Dermis blood vessel endothelial cell (primary cell): ENCODE measurements at regions not wholly inside any gene's neighbourhood (a gene's known extent, or its start where the extent isn't known, plus 50 kb on each side); places are given as distances from the start of the nearest gene placed in this dataset.
A peak's percentile ranks its signal among the peaks of the same experiment; 100 is the strongest.

ENCODE experiments used
- DNase-seq: peaks from one replicate; pipeline ENCODE4 v3.0.0; 2010

- DNase-seq = no peak
These were observed 83.7 kb upstream of the RASGRP1 start for GRCh38 chr15:38648121-38648843.

- DNase-seq = no peak
These were observed 85.8 kb upstream of the RASGRP1 start for GRCh38 chr15:38650384-38650783.

GRCh38 chr15:38650936-38651327, 86.3 kb upstream of the RASGRP1 start:
- DNase-seq = no peak

DNA sequence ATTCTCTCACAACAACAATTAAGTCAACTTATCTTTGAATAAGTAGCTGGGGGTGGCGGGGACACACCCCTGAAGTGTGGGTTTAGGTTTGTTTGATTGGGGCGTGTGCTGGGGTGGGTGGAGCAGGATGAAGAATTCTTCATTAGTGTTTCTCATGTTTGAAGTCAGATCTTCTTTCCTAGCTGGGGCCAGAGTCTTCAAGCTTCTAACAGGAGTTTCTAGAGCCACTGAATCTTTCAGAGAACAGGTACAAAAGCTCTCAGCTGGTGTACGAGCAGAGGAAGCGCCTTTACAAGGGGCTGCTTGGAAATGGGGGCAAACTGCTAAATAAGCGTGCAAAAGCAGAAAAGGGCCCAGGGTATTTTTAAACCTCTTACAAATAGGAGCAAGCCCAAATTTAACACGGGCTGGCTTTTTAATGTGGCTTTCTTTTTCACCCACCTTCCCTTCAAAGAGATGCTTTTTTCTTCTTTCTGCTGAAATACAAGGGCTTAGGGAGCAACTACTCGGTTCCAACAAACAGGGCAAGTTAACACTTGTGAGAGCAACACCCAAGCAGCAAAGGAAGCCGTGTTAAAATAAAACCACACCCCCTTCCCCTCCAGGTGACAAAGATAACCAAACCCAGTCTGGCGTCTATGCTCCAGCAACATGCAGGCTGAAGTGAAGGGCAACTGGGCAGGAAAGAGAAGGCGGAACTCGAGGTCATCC, 86.9 kb upstream of the RASGRP1 start:
- no peak for DNase-seq

DNA sequence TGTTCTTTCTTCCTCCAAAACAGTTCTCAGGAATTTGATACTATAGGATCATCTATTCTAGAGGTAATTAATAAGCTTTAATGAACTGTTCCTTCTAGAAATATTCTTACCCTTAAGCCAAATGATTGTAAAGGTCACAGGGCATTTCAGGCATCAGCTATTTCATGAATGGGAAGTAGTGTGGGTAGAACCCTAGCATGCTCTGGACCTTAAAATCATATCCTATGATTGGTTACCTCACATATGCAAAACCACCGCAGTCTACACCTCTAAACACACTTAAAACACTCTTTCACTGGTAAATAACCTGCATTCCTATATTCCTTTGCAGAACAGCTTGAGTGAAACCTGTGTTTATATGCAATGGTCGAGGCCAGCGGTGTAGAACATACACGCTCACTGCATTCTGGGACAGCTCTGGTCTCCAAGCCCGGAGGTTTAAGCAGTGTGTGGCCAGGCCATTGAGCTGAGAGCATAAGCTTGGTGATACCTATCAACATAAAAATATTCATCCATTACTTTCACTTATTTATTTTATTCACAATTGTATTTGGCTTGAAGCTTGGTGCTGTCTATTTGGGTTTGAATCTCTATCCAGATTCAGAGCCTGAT, 87.7 kb upstream of the RASGRP1 start:
- DNase-seq = no peak

DNA sequence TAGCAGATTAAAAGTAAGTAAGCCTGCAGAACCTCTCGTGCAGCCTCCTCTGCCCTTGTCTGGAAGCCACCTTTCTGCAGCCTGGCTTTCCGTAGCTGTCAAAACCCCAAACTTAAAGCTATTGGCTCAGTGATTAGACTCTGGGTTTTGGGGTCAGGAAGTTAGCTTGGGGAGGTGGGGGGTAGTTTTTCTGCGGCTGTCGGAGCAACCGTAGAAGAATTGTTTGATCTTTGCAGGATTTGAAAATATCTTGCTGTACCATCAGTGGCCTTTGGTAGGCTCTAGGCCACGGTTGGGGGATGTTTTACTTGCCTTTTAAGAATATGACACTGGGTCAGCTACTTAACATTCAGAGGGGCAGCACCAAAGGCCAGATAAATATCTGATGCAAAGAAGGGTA, 88.4 kb upstream of the RASGRP1 start:
- no peak for DNase-seq

DNA sequence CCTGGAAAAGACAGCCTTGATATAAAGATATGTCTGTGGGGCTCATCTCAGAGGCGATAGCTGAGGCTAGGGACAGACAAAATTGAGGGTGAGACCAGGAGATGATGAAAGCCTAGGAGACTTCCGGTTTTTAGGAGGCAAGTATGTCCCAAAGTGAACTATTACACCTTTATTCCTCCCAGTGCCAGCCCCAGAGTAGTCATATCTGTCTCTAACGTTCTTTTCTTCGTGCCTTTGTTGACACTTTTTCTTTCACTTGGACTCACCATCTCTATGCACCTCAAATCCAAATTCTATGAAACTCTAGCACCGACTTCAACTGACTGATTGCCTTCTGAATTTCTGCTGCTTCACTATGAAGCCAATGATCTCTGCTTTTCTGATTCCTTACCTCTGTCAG, 93.8 kb upstream of the RASGRP1 start:
- DNase-seq = no peak

GRCh38 chr15:38660738-38661137, 96.1 kb upstream of the RASGRP1 start:
- no peak for DNase-seq

- DNase-seq = no peak
These were observed 97.6 kb upstream of the RASGRP1 start for GRCh38 chr15:38662033-38662802.

DNA sequence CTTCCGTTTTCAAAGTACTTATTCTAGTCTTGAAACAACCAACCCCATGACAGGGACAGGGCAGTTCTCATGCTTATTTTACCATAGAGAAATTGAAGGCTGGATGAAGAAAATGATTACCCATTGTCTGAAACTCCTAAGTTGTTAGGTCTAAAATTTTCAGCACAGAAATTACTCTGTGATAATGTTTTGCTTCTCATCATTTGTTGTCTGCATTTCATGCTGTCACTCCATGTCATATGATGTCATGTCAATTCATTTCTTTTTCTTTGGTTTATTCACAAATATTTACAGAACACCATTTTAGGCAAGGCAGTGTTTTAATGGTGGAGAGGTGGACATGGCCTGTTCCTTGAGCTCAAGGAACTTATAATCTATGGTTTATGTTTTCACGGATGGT, 98.2 kb upstream of the RASGRP1 start:
- no peak for DNase-seq

DNA sequence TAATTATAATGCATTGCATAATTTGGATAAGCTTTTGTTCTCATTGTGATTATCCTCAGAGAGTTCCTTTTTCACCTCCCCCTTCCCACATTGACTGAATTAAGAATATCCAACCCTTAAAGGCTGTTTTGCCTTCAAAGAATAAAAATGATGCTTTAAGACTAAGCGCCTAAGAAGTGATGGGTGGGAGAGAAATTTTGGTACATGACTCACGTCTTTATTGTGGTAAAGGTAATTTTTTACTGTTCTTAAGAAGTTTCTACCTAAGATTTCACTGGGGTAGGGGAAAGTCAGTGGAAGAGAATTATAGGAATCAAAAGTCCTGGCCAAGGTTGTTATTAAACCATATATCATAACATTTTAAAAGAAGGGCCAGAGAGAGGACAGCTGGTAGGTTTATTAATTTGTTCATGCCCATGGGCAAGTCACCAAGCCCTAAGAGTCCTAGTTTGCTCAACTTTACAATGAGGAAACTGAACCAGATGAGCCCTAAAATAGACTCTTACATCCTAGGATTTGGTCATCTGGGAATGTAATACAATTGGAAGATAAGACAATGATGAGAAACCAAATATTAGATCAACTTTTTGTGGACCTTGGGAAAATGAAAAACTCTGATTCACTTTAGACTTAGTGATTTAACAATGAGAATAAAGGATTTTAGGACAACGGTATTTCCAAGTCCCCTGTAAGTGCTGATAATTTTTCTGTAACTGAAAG, 101.1 kb upstream of the RASGRP1 start:
- DNase-seq = no peak

- DNase-seq = peak; percentile 6
These were observed 102.4 kb upstream of the RASGRP1 start for GRCh38 chr15:38666865-38667510.

DNA sequence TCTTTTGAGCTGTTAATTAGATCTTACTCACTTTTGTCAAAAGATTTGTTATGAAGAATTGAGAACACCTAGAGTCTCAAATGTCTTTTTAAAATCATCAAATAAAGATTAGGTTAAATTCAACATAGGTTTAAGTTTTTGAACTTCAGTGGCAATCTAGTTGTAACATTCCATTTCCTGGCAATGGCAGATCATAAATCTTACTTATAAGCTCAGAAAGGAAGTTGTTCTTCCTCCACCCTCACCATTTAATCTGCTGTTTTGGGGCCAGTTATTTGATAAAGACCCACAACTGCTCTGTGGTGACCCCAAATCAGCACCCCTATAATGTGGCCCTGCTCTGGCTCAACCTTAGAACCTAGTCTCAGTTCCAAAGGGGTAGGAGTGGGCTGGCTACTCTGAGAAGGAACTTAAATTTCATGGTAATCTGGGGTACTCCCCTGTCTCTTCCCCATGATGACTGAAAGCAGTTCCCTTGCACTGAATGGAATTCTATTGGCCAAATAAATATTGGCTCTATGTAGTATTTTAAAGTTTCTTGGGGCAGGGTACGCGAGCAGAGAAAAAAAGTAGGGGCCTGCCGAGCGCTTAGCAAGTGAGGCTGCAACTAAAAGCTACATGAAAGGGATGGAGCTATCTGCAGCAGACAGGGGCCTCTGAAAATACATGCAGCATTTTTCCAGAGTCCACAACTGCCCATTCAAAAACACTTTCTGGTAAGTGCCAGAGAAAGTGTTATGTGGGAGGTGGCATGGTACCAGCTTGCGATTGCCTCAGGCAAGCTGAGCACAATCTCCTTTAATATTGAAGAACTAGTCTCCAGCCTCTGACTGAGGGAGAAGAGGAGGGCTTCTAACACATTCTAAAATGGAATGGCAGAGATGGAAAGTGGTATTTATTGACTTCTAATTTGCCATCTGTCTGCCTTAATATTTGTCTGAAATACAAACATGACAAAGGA, 103.6 kb upstream of the RASGRP1 start:
- no peak for DNase-seq

DNA sequence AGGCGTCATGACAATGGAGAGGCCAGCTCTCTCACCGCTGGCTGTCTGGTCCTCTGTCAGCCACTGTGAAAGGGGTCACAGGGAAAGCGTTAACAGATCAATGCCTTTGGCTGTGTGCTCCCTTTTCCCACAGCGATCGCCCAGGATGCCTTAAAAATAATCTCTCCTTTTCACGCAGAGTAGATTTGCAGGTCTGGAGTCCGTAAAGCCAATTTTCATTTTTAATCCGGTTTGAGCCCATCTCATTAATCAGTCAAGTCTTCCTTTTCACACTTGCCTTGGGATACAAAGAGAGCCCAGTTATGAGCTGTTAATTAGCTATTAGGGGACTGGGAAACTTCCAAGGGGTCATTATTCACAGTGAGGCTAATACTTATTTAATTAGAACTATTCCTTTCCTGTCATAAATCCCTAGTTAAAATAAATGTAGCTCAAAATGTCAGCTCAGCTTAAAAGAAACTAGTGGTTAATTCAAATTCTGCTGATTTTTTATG, 104.3 kb upstream of the RASGRP1 start:
- no peak for DNase-seq

DNA sequence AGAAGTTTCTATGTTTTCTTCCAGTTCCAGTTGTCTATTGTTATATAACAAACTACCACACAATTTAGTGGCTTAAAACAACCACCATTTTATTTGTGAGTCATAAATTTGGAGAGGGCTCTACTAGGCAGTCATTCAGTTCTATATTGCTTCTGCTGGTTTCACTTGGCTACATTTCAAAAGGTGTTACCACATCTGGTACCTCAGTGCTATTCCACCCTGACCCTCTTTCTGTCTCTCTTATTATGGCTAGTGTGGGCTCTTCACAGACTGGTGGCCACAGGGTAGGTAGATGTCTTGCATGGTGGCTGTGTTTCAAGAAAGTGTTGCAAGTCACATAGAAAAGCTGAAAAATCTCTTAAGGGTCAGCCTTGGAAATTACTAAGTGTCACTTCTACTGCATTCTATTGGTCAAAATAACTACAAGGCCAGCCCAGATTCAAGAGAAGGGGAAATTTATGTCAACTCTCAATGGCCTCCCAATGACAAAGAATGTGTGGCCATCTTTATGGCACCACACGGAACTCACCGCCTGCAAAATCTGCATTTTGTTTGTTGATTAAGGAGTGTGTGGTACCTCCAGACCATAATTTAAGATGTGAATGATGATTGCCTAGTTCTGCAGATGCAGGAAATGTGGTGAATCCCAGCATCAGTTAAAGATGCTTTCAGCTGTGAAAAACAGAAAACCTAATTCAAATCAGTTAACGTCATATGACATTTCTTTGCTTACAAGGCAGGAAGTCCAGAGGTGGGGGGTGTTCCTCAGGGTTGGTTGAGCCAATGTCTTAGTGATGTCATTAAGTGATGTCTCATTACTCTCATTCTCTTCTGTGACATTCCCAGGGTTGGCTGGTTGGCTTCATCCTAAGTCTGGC, 105.8 kb upstream of the RASGRP1 start:
- DNase-seq = no peak

DNA sequence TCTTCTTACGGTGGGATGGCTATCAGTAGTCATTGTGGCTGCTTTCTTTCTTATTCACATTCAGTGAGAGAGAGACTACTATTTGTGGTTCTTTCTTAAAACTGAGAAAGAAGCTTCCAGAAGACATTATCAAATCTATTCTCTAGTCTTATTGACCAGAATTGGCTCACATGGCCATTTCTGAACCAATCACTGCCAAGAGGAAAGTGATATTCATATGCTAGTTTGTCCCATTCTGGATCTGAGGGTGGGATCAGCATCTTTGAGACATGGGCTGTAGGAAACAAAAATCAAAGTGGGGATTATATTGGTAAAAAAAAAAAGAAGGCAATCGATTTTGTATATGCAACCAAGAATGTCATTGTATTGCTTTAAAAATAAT, 106.4 kb upstream of the RASGRP1 start:
- no peak for DNase-seq

- no peak for DNase-seq
These were observed 107.2 kb upstream of the RASGRP1 start for GRCh38 chr15:38671675-38672254.

DNA sequence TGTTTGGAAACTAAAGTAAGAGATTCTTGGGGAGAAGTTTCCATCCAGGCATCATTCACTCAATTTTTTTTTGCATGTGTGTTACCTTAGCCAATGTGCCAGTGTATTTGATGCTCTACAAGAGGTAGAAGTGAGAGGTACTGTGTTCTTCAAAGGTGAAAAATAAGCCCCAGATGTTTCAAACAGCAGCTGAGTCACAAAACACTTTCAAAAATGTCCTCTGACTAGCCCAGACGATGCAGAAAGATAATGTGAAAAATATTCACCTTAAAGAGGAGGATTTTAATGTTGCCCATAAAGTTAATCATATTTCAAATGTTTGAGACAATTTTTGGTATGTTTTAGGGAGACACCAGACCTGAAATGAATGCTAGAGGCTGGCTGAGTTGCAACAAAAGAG, 107.7 kb upstream of the RASGRP1 start:
- DNase-seq = no peak
